Cardiac septum (tissue), 1 donor: ENCODE measurements at regions not wholly inside any gene's neighbourhood (a gene's known extent, or its start where the extent isn't known, plus 50 kb on each side); places are given as distances from the start of the nearest gene placed in this dataset.
"Not testable (repeated sequence)": the region's sequence is repeated elsewhere in the genome, so short reads cannot be mapped to it uniquely, and the experiment has no call there.

Source experiments
- DNase-seq: peaks from one replicate; pipeline ENCODE4 v3.0.0-alpha.2; 2020; ENCODE audit warnings: low spot score
- intact Hi-C: fragments of 100-400 bp; cut with DNase I; formaldehyde crosslinking; loops from one replicate; pipeline ENCODE4 v1.14.0; 2022
- donor health status: DM: no; HTN: no; CAD: no.

DNA sequence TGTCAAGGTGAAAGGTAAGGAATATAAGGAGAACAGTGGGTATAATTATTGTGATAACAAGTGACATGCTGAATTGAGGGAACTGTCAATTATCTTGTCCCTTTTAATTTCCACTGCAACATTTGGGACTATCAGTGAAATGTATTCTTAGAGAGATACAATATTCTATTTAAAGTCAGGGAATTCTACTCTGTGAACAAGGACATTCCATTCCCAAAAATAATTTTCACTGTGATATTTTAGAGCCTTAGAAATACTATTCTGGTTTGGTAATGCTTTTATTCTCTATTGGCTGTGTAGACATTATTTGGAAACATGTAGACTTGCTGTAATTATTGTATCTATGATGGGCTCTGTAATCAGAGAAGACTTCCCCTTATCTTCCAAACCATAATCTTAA lies 248.0 kb upstream of the PCSK5 start:
- intact Hi-C loops: no loop called here
- DNase-seq: no peak

DNA sequence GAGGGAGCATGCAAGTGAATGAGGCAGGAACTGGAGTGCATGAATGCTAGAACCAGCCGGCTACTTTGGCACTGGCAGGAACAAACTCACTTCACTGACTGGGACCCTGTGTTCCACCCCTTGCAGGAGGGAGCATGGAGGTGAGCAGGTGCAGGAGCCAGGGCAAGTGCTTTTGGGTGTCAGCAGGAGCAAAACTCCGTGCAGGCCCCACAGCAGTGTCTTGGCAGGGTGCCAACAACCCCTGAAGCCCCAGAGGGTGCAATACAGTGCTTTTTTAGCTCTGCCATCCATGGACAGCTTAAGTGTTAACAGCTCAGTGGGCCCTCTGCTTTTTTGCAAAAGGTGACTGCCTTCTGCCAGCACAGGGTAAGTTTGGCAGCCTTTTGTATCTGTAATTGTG lies 245.8 kb upstream of the PCSK5 start:
- no peak for DNase-seq
- intact Hi-C loops: no loop called here

DNA sequence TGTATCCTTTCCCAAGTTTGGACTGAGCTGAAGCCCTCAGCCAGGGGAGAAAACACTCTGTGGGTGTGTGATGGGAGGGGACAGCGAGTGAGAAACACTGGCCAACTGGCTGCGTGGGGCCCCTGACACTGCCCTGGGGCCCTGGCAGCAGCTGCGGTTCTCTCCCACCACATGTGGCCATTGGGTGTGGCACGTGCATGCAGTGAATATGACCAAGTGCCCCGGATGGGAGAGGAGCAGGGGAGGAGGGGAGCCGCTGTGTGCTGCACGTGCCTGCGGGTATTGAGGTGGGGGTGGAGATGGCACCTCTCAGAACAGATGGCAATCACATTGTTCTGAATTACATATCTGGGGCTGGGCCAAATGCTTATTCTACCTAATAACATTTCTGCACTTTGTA lies 242.4 kb upstream of the PCSK5 start:
- intact Hi-C loops: no loop called here
- no peak for DNase-seq

DNA sequence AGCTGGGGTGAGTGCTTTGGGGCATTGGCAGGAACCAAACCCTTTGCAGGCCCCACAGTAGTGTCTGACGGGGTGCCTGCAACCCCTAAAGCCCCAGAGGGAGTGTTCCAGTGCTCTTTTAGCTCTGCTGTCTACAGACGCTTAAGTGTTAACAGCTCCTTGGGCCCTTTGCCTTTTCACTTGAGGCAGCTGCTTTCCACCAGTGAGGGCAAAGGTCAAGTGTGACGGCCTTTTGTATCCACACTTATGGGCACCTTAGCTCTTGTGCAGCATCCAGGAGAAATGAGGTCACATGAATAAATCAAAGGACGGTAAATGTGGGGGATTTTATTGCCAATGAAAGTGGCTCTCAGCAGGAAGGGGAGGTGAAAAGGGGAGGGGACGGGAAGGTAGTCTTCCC lies 241.4 kb upstream of the PCSK5 start:
- intact Hi-C loops: no loop called here

DNA sequence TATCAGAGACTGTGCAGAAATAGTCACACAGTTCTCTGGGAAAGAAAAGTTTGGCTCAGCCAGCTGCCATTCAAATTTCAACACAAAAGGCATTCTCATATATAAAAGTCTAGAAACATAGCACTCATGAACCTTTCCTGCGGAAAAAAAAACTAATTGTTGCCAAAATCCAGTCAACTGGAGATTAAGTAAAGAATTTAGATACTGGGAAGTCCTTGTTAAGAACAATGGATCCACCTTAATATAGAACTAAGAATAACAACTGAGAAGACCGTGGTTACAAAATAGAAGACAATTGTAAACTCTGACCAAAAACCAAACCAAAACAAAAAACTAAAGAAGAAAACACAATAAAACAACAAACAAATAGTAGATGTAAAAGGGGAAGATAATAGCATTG lies 238.8 kb upstream of the PCSK5 start:
- intact Hi-C loops: loop anchor here (10.0 kb wide), 1 partner anchor 63 kb away; no protein-coding TSS in a partner anchor
- no peak for DNase-seq

More for the DNA sequence above, 241.4 kb upstream of the PCSK5 start:
- no peak for DNase-seq

DNA sequence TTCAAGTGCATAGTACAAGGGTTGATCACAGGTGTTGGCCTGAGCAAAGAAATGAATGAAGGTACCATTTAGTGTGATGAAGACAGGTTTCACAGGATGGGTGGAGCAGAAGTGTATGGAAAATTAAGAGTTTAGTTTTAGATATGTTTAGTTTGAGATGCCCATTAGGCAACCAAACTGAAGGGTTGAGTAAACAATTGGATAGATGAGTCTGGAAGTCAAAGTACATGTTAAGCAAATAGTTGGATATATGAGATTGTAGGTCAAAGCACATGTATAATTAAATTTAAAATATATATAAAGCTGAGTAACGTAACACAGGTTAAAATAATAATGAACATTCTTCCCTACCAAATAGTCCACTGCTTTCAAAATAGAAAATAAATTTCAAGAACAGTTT lies 237.1 kb upstream of the PCSK5 start:
- intact Hi-C loops: loop anchor here (10.0 kb wide), 1 partner anchor 61 kb away; no protein-coding TSS in a partner anchor
- no peak for DNase-seq

DNA sequence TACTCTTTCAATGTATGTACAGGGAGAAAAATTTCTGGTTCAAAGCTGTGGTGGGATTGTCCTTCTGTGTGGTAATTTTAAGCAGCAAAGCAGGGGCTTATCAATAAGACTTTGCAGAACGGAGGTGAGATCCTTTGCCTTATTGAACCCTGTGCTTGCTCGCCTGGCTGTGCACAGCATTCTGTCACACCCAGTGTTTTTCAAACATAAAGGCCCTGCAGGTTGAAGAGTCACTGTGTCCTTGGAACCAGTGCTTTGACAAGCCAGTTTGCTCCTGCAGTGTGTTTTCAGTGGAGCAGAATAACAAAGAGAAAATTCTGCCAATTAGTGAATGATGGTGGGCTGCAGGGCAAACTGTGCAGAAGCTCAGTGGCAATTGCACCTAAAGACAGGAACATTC lies 236.7 kb upstream of the PCSK5 start:
- no peak for DNase-seq
- intact Hi-C loops: loop anchor here (10.0 kb wide), 1 partner anchor 61 kb away; no protein-coding TSS in a partner anchor

DNA sequence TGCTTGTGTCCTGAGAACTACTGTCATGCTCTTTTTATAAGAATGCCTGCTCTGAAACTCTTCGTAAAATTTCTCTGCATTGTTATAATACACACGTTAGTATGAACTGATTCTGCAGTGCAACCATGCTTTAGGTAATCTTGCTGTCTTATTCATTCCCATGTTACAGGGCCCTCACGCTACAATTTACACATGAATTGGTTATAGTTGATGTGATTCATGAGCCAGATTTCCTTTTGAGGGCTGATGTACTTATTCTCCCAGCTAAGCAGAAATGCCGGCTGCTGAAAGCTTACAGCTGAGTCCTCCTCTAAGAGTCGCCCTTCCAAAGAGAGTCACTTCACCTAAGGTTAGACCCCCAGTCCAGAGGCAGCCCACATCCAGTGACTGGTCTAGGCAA lies 233.5 kb upstream of the PCSK5 start:
- intact Hi-C loops: loop anchor here (10.0 kb wide), 1 partner anchor 58 kb away; no protein-coding TSS in a partner anchor
- no peak for DNase-seq

DNA sequence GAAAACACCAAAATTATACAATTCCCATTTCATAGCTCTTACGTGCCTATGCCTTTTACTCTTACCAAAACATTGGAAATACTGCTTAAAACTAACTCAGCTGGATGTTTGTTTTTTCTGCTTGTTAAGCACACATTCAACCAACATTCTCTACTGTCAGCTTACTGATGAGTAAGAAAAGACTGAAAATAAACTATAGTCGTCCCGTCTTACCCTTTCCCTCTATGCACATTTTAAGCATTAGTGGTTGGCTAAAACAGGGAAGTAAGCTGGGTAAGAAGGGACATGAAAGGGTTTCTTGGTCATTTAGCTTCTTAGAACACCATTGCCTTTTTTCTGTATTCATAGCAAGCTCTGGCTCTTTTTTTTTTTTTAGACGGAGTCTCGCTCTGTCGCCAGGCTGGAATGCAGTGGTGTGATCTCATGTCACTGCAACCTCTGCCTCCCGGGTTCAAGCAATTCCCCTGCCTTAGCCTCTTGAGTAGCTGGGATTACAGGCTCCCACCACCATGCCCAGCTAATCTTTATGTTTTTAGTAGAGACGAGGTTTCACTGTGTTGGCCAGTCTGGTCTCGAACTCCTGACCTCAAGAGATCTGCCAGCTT lies 232.1 kb upstream of the PCSK5 start:
- intact Hi-C loops: loop anchor here (10.0 kb wide), 1 partner anchor 56 kb away; no protein-coding TSS in a partner anchor
- DNase-seq: no peak

DNA sequence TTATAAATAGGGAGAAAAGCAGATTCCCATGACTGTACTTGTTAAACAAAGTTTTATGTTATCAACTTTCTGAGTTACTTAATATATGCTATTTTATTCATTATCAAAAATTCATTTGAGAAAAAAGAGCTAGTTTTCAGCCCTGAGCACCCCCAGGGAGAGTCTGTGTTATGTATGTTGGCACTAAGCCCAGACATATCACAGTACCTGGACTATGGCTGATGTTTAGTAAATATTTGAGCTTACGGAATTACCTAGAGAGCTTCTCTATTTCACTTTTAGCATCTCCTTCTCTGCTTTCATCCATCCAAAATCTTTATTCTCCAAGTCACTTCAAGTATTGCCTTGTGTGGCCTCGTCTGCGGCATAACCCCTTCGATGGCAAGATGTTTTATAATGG lies 225.9 kb upstream of the PCSK5 start:
- intact Hi-C loops: no loop called here
- DNase-seq: no peak

DNA sequence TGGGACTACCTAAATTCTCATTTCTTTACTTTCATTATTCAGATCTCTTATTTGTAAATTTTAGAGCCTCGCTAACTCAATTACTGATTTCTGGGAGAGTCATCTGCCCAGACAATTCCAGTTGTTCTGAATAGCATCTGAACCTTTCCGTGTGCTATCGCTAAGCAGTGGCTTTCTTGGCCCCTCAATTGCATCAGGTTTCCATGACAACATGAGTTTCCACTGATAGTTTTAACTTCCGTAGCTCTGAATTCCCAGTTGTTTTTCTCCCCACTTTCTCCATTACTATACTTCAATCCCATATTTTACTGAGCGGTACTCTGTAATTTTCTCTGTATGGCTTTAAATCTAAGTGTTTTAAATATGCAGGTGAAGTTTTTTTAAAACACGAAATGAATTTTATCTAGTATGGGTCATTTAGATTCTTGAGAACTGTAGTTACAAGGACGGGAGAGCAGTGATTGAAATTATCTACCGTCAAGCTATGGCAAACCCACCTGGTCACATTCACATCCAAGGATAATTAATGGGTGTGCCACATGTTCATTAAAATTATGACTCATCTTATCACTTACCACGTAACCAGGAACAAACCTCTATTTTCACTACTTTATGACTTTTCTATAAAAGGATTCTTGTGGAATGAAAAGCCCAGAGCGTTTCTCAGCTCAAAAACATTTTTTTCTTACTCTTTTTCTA lies 223.5 kb upstream of the PCSK5 start:
- intact Hi-C loops: no loop called here
- DNase-seq: no peak

DNA sequence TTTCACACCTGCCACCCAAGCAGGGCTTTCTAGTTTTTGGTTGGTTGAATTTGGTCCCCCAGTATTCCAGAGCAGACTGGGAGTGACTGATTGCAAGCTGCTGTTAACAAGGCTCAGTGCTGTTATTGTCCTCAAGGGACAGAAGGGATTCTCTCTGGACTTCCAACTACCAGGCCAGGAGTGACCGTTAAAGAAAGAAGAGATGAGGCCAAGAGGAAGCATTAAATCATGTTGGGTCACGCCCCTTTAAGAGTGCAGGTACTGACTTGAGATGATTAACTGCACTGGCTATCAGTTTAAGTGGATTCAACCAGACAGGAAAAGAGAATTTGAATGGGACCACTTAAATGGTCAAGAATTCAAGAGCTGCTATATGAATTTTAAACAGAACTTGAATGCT lies 220.8 kb upstream of the PCSK5 start:
- DNase-seq: no peak
- intact Hi-C loops: no loop called here

DNA sequence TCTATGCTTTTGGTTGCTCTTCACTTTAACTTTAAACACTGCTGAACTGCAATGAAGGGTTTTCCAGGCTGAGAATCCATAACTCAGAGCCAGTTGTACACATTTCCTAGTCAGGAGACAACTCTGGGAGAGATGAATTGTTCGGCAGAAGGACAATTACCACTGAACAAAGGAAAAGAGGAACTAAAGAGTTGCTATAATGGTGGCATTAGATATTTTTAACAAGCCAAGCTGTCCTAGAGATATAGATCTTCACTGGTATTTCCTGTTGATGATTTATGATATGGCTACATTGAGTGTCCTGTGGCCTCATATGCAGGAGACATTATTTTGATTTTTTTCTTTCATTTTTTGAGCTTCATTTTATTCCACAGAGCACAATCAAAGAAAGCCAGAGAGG lies 219.1 kb upstream of the PCSK5 start:
- DNase-seq: no peak
- intact Hi-C loops: no loop called here

DNA sequence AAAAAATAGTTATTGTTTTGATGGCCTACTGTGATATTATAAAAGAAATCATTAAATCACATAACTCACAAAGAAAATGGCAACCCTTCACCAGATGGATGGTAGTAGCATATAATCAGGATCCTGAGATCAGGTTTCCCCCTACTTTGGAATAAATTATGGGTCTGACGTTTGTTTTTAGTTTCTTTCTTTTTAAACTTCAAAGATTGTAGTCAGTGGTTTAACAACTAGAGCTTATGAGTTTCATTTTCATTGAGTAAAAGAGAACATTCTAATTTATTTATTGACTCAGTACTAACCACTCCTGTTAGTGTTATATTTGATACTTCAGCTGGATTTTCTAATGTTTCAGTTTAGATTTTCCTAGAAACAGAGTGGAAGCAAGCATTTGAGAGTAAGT lies 218.0 kb upstream of the PCSK5 start:
- intact Hi-C loops: no loop called here
- DNase-seq: no peak

DNA sequence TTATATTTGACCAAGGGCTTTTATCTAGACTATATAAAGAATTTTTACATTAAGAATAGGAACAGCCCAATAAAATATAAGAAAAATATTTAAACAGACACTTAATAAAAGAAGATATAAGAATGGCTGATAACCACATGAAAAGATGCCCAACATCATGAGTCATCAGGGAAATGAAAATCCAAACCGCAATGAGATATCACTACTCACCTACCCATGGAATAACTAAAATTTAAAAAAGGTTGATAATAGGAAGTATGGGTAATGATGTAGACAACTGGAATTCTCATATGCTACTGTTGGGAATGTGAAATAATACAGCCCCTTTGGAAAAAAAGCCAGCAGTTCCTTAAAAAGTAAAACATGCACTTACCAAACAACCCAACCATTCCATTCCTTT lies 206.9 kb upstream of the PCSK5 start:
- intact Hi-C loops: no loop called here
- no peak for DNase-seq

DNA sequence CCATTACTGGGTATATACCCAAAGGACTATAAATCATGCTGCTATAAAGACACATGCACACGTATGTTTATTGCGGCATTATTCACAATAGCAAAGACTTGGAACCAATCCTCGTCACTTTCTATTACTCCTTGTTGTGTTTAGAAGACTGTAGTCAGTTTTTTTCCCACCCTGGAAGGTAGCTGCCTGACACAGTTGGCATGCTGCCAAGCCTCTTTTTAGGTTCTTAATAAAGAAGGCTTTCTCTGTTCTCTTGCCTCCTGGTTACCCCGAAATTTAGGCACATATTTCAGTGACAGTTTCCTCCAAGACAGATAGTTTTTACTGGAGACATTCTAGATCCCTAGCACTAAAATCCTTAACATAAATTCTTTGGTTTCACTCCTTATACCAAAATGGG lies 205.4 kb upstream of the PCSK5 start:
- intact Hi-C loops: no loop called here
- DNase-seq: no peak

DNA sequence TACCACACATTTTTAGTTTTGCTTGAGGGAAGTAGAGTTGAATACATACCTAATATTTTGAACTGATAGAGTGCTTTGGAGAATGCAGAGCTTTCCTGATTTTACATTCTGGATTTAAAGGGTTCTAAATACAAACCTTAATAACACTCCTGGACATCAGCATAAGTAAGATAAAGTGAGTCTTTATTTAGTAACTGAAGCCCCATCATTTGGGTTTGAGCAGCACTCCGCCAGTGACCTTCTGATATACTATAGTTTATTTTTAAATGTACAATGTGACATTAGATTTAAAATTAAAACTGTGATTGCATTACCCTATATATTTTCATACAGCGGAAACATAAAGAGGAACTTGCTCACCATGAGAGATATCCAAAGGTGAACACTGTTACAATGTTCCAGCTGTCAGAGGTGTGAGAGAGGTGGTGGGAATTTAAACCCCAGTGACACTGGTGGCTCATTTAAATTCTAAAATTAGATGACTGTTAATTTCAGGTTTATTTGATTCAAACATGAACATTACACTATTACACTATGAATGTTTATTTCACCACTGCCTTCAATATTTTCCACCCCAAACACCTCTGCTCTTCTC lies 203.0 kb upstream of the PCSK5 start:
- intact Hi-C loops: no loop called here
- DNase-seq: no peak

DNA sequence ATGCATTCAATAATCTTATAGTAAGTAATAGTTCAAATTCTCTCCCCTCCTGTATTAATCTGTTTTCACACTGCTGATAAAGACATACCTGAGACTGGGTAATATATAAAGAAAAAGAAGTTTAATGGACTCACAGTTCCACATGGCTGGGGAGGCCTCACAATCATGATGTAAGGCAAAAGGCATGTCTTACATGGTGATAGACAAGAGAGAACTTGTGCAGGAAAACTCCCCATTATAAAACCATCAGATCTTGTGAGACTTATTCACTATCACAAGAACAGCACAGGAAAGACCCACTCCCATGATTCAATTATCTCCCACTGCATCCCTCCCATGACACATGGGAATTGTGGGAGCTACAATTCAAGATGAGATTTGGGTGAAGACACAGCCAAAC lies 199.9 kb upstream of the PCSK5 start:
- intact Hi-C loops: not testable (repeated sequence)

DNA sequence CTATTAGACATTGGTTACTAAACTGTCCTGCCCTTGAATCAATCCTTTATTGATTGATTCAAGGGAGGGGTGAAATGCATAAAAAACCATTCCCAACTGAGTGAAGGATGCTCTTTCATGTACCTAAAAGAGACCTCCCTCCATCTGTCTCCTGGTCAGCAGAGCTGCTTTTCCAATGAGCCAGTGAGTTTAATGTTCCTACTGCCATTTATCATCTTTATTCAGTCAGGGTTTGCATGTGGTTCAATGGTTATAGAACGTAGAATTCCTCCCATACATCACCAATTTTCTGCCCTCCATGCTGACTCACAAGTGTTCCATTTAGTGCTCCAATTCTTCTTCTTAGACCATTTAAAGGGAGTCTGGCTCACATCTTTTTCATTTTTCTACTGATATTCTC lies 199.1 kb upstream of the PCSK5 start:
- DNase-seq: no peak
- intact Hi-C loops: no loop called here

More for the DNA sequence above, 199.9 kb upstream of the PCSK5 start:
- DNase-seq: not testable (repeated sequence)

DNA sequence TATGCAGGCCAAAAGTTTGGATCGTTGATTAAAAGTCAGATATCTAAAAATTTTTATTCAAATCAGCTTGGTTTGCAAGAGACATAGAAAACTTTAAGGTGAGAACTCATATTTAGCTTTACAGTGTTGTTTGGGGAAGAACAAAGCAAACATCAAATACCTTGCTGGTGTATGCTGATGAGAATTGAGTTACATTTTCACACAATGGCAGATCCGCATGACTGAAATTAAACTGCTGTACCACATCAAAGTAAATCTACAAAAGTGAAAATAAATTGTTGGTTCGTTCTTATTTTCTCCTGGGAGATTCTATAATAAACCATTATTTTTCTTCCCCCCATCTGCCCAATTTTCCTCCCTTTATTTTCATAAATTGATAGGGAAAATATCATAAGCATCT lies 198.2 kb upstream of the PCSK5 start:
- intact Hi-C loops: no loop called here
- no peak for DNase-seq

DNA sequence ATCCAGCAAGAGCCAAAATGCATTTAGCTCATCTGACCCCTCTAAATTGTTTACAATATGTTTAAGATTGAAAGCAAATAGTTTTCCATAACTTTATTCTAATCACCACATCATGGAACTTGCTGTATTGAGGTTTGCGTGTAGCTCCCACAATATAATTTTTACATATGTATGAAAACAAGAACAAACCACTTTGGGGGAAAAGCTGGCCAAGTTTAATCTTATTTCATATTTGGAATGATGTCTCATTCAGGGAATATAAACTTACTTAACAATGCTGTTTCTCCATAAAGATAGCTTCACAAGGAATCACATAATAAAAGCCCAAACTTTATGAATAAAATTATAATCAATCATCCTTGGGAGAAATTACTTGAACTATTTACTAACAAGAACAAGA lies 194.6 kb upstream of the PCSK5 start:
- no peak for DNase-seq
- intact Hi-C loops: no loop called here
